Activated CD4-positive, alpha-beta T cell treated with anti-CD3 and anti-CD28 coated beads for 48 hours (primary cell): ENCODE measurements at regions not wholly inside any gene's neighbourhood (a gene's known extent, or its start where the extent isn't known, plus 50 kb on each side); places are given as distances from the start of the nearest gene placed in this dataset.

Experiments
- DNase-seq: peaks from one replicate; pipeline ENCODE4 v3.0.0-alpha.2; 2020

DNA sequence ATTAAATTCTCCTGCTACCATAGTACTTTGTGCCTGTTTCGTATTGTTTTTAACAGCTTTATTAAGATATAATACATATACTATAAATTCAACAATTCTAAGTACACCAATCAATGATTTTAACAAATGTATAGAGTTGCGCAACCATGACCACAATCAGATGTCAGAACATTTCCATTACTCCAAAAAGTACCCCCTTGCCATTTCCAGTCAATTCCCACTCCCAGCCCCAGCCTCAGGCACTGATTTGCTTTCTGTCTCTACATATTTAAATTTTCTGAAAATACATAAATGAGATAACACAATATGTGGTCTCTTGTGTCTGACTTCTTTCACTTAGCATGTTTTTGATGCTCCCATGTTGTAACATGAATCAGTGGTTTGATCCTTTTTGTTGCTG is 193.9 kb downstream of the FIGN start:
- no peak for DNase-seq

- DNase-seq = no peak
Measured at GRCh38 chr2:163541495-163541894, 194.3 kb downstream of the FIGN start.

GRCh38 chr2:163528640-163529217 is 207.1 kb downstream of the FIGN start:
- DNase-seq = no peak

GRCh38 chr2:163527381-163527780 is 208.4 kb downstream of the FIGN start:
- DNase-seq = no peak

- DNase-seq = no peak
Measured at GRCh38 chr2:163518762-163519161, 217.0 kb downstream of the FIGN start.

DNA sequence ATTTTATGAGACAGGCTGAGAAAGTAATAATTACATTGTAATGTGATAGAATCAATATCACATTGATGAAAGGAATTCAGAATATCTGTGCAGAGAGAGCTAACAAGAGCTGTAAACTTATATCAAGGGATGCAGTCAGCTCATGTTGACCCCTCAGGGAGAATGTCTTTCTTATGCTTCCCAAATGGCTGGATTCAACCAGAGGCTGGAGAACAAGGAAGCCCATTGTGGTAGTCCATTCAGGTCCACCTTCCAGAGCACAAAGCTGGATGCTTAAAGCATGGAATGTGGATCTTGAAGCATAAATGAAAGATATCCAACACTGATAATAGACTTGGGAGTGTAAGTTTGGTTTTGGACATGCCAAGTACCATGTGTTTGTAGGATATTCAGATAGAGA is 220.0 kb downstream of the FIGN start:
- DNase-seq = no peak

GRCh38 chr2:163505281-163505680 is 230.5 kb downstream of the FIGN start:
- no peak for DNase-seq

DNA sequence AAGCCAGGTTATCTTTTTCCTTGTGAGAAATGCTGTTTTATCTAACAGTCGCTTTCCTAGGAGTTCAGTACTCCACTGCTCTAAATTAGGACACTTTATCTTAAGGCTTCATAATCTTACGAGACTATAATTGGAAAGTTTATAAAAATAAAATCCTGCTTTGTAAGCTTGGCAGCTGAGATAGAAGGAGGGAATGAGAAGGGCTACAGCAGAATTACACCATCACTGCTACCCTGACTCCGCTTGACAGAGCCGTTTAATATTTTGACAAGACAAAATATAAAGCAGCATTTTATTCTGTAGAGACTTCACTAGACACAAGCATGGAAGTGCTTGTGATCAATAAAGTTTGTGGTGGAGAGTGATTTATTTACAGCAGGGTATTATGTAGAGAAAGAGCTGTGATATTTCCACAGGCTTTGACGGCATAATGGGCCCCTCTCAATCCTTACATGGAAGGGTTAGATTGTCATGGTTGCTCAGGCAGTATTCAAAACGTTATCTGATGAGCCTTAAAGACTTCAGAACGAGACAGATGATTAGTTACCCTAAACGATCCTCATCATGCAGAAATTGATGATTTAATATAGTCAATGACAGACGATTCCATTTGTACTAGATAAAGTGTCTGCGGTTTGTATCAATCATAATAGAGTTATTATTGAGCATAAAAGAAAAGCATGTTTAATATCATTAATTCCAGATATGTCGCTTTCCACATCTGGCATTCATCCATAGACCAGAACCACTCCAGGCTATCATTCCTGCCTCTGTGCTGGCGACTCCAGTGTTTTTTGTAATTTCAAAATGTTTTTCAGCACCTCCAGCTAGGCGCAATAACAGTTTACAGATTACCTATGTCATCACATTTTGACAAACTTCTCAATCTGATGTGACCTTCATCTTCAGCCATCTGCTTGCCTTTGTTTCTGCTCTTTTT is 242.2 kb downstream of the FIGN start:
- no peak for DNase-seq

DNA sequence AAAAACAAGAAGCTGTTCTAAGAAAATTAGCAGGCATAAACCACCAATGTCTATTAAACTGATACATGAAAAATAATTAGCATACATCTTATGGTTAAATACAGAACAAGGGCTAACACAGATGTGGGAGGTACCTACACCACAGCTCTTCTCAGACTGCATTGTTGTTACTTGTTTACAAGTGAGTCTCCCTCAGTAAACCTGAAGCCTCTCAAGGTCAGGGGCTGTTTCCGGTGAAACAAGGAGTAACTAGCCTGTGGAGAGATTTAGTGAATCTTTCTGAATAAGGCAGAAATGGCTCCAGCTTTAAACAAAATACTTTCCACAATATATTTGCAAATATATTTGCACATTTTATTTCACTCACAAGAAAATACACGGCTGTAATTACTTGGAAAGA is 244.0 kb downstream of the FIGN start:
- DNase-seq = no peak

DNA sequence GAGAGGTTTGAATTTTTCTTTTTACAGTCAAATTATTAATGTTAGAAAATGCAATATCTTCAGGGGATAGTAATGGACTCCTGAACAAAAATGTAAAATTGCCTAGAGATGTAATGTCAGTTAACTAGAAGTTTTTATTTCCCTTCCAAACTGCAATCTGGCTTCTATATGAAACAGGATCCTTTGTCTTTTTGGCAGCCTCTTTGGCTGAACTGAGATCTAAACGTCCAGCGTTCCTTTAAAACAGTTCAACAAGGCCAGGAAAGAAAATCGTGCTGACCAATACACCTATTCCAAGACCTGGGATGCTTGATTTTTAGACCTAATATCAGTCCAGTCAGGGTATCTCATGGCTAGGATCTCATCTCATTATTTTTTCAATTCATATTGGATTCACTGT is 245.5 kb downstream of the FIGN start:
- no peak for DNase-seq

GRCh38 chr2:163481515-163481914 is 254.3 kb downstream of the FIGN start:
- DNase-seq = no peak

- no peak for DNase-seq
Measured at GRCh38 chr2:163479599-163479998, 256.2 kb downstream of the FIGN start.

DNA sequence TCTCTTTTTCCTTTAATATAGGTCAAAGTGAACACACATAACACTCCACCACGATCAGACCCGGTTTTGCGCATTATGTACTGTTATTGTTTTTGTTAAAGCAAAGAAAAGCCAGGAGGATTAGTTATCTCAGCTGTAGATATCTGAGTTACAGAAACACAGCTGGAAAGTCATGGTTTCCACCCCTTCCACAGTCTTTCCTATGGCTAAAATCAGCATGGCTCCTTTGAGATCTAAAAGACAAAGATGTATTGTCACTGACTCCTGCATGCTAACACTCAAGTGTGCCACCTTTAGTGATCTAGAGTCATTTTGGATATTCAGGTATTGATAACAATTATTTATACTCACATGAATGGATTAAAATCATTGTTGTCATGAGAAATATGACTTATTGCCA is 260.0 kb downstream of the FIGN start:
- no peak for DNase-seq

DNA sequence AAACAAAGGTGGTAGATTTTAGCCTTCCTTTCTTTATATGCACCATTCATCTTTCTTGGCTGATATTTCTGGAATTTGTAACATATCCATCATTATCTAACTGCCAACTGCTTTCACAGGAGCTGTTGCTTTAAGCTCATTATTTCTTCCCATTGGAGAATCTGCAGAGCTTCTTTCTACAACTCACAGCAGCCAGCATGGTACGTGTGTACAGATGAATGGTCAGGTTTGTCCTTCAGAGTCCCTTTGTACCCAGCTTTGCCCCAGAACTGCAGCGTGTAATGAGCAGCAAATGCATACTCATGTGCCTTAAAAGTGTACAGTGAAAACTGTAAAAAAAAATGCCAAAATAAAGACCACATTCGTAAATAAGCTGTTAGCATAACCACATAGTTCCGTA is 260.9 kb downstream of the FIGN start:
- DNase-seq = no peak

DNA sequence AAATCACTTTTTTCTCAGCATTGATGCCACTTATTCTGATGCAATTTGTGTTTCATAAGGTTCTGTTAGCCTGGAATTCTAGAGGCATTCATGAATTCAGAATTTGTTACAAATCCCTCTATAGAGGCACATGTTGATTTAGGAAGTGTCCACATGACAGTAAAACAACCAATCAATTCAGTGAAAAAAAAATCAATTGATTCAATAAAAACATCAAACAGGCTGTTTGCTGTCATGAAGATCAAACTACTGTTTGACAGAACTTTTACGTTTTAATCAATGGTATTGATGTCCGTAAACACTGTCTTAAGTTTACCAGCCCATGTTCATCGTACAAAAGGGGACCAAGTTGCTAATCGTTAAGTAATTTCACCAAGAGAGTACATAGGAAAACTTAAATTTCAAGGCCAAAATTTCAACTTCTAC is 261.5 kb downstream of the FIGN start:
- no peak for DNase-seq

GRCh38 chr2:163471947-163472346 is 263.9 kb downstream of the FIGN start:
- DNase-seq = no peak

- no peak for DNase-seq
Measured at GRCh38 chr2:163469561-163469962, 266.2 kb downstream of the FIGN start.

- no peak for DNase-seq
Measured at GRCh38 chr2:163467251-163467630, 268.6 kb downstream of the FIGN start.

DNA sequence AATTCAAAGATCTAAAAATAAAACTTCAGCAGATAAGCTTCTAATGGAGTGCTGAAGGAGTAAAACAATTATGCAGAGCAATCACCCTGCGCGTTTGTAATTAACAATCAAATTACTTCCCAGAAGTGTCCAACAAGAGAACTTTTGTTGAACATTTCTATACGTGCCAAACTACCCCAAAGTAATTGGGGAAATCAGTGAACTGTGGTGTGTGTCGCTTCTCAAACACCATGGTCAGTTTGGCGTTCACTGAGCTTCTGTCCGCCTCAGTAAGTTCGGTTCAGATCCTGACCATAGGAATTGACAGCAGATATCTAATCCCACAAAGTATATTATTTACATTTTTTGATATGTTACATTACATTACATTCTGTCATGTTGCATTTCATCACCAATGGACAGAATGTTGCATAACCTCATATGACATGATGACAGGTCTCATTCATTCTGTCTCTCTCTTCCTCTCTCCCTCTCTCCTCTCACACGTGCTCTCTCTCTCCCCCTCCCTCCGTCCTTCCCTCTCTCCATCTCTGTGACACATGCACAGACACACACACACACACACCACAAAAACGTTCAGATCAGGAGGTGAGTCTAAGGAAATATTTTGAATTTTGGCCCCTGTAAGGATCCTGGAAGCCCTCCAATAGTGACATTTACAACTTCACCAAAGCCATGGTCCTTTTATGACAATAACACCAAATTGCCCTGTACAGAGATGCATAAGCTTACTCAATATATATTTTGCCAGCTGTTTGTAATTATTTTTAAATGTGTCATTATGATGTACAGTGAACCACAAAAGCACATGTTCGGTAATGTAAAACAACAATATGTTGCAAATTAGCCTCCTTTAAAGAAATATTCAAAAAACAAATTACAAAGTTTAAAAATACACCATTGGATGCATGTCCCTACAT is 269.2 kb downstream of the FIGN start:
- DNase-seq = no peak

DNA sequence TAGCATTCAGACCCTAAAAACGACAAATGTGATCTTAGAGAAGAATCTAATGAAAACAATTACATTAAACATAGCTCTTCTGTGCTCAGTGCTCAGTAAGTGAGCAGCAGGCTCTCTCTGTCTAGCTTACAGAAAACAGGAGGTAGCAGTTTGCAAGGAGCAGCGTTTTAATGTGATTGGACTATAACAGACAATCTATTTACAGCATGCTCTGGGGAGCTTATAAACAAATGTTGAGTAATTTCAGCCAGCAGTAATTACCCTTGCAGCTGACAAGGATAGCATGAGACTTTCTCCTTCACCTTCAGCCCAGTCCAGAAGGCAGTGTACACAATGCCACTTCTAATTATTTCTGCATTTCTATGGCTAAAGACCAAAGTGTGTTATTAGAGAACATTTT is 270.4 kb downstream of the FIGN start:
- DNase-seq = no peak

DNA sequence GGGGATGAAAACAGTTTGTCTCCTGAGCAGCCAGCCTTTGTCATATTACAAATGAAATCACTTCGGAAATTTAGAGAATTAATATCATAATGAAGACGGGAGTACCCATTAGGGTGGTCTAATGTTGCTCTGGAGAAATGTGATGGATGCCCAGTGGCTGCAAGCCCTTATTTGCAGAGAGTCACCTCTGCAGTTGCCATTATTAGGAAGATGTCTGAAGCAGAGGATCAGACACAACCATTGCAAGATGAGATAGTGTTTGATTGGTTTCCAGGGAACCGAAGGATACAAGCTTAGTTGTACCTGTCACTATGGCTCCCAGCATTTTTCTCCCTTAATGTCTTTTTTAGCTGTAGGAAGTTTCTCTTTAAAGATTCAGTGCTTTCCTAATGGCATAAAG is 272.4 kb downstream of the FIGN start:
- DNase-seq = no peak

DNA sequence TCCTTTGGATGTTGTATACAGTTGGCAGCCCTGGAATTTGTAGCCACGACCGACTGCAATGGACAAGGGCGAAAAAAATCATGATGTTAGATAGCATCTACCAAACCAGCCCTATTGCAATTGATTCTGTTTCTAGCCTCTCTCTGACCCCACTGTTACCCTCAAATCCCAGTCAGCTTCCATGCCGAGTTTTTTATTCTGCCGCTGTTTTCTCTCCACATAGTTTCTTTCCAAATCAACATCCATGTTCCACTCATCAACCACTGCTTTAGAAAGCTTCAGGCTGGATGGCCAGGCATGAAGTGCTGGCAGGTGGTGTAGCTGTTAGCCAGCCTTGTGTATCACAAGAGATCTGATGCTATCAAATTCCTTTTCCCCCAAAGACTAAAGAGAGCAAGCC is 272.8 kb downstream of the FIGN start:
- no peak for DNase-seq

DNA sequence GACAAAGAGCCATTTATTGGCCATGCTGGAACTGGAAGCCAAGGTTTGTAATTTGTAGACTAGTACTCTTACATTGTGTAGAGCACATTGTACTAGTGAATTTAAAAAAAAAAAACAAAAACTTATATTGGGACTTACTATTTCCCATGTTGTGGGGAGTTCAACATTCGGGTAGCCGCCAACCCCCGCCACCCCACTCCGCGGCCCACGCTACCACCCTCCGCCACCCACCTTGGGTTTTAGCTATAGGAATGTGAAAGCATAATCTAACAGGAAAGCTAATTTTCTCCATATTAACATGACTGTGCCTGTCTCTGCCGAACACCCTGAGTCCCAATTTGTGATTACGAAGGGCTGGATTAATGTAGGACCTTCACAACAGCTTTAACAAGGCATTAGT is 275.8 kb downstream of the FIGN start:
- DNase-seq = no peak
